HCT116 (cell line): ENCODE measurements at regions not wholly inside any gene's neighbourhood (a gene's known extent, or its start where the extent isn't known, plus 50 kb on each side); places are given as distances from the start of the nearest gene placed in this dataset.

Experiments used
- ATAC-seq: fragments of 200-7000 bp; cut with Tn5 transposase; 2 replicates; pipeline ENCODE4 v1.9.1; 2020; ENCODE audit warnings: mild to moderate bottlenecking, moderate library complexity
- BruUV-seq: library from RNA; stranded (reverse); fragments of 400-500 nt; replicated peaks from 2 replicates; lab custom pipeline; 2021; lab: Mats Ljungman, UMichigan
- CTCF ChIA-PET: fragments of 300-600 bp; sonication (Branson Sonifier 250); formaldehyde crosslinking; loops from one replicate; lab custom pipeline; 2021; ENCODE audit warnings: antibody characterized with exemption; lab: Charles Lee
- POLR2A ChIA-PET: fragments of 300-600, 350-600 bp; sonication (Branson Sonifier 250); formaldehyde crosslinking; loops from one replicate; lab custom pipeline; 2021; ENCODE audit warnings: antibody characterized with exemption; lab: Charles Lee
- RAD21 ChIA-PET, 2 experiments: fragments of 300-600 bp; sonication (Branson Sonifier 250); formaldehyde crosslinking; loops; one replicate each; lab custom pipeline; 2023; ENCODE audit warnings: low total read pairs in 2 of 2; ENCODE audit not compliant: uncharacterized antibody in 2 of 2, unreplicated experiment in 2 of 2, low non-redundant PET in 1 of 2; lab: Charles Lee
- DNase-seq: peaks from one replicate; pipeline ENCODE4 v3.0.0-alpha.2; 2010; ENCODE audit warnings: low read depth, low spot score
- H2AFZ ChIP-seq: fragments of 200-600 bp; shearing (Covaris generic), sonication (generic); 2 replicates; pipeline ENCODE4 v1.6.1; 2017; ENCODE audit warnings: low read depth, mixed run types, mixed read lengths, antibody characterized with exemption, low read length; ENCODE audit not compliant: poor library complexity, severe bottlenecking
- H3K27ac ChIP-seq: 2 replicates; pipeline ENCODE4 v1.5.1; 2012; ENCODE audit warnings: low read depth, low read length
- H3K27me3 ChIP-seq: fragments of 200-600 bp; sonication (generic); 2 replicates; pipeline ENCODE4 v1.6.1; 2016; ENCODE audit warnings: mixed run types, low read length, mixed read lengths; ENCODE audit not compliant: insufficient read depth
- H3K36me3 ChIP-seq, 2 experiments: fragments of 200-500 bp in 1 of 2; fragments of 200-600 bp in 1 of 2; sonication (Bioruptor generic) in 1 of 2; sonication (generic) in 1 of 2; 2 replicates each; pipeline versions ENCODE4 v1.5.1 to v1.6.1; 2014 to 2016; ENCODE audit warnings: low read length in 2 of 2, inconsistent platforms in 1 of 2, mixed read lengths in 1 of 2, mixed run types in 1 of 2; ENCODE audit not compliant: insufficient read depth in 2 of 2, control insufficient read depth in 1 of 2
- H3K4me1 ChIP-seq, 2 experiments: fragments of 200-600 bp in 1 of 2; sonication (generic) in 1 of 2; 2 replicates each; pipeline versions ENCODE4 v1.5.1 to v1.6.1; 2012 to 2017; ENCODE audit warnings: low read length in 2 of 2, inconsistent platforms in 1 of 2, mild to moderate bottlenecking in 1 of 2, mixed read lengths in 1 of 2, mixed run types in 1 of 2, moderate library complexity in 1 of 2; ENCODE audit not compliant: insufficient read depth in 2 of 2, control insufficient read depth in 1 of 2
- H3K4me2 ChIP-seq: fragments of 200-600 bp; sonication (generic); 2 replicates; pipeline ENCODE4 v1.6.1; 2017; ENCODE audit warnings: mixed run types, low read length, mixed read lengths
- H3K4me3 ChIP-seq, 2 experiments: fragments of 200-600 bp in 1 of 2; sonication (generic) in 1 of 2; replicated peaks in 1 of 2; 2 replicates each; pipeline ENCODE4 v1.5.1; 2011 to 2016; ENCODE audit warnings: low read length in 2 of 2, control low read depth in 1 of 2, low read depth in 1 of 2, mild to moderate bottlenecking in 1 of 2, mixed read lengths in 1 of 2, mixed run types in 1 of 2
- H3K79me2 ChIP-seq: fragments of 200-600 bp; sonication (generic); 2 replicates; pipeline ENCODE4 v1.6.1; 2017; ENCODE audit warnings: mild to moderate bottlenecking, mixed run types, low read length, moderate library complexity, mixed read lengths; ENCODE audit not compliant: insufficient read depth
- H3K9ac ChIP-seq: fragments of 200-600 bp; sonication (generic); 2 replicates; pipeline ENCODE4 v1.6.1; 2016; ENCODE audit warnings: low read length, mixed read lengths
- H3K9me2 ChIP-seq: fragments of 200-600 bp; sonication (generic), shearing (Covaris generic); 2 replicates; pipeline ENCODE4 v1.6.1; 2017; ENCODE audit warnings: mixed run types, mild to moderate bottlenecking, moderate library complexity; ENCODE audit not compliant: insufficient read depth
- H3K9me3 ChIP-seq, 2 experiments: fragments of 200-500 bp in 1 of 2; fragments of 200-600 bp in 1 of 2; sonication (Bioruptor generic) in 1 of 2; sonication (generic) in 1 of 2; 2 replicates each; pipeline ENCODE4 v1.6.1; 2014 to 2017; ENCODE audit warnings: low read length in 2 of 2, mixed read lengths in 2 of 2, inconsistent platforms in 1 of 2, low read depth in 1 of 2, mild to moderate bottlenecking in 1 of 2, mixed run types in 1 of 2, moderate library complexity in 1 of 2; ENCODE audit not compliant: control insufficient read depth in 1 of 2, insufficient read depth in 1 of 2
- H4K20me1 ChIP-seq: fragments of 200-600 bp; sonication (generic), shearing (Covaris generic); 2 replicates; pipeline ENCODE4 v1.6.1; 2017; ENCODE audit warnings: mixed run types, mild to moderate bottlenecking, moderate library complexity; ENCODE audit not compliant: insufficient read depth
- CBX3 ChIP-seq: IDR thresholded peaks from 2 replicates; pipeline ENCODE4 v1.6.1; 2012; ENCODE audit warnings: low read depth
- EGR1 ChIP-seq: IDR thresholded peaks from 2 replicates; pipeline ENCODE4 v1.6.1; 2012; ENCODE audit warnings: low read depth
- ELF1 ChIP-seq: IDR thresholded peaks from 2 replicates; pipeline ENCODE4 v1.6.1; 2012; ENCODE audit warnings: low read depth, borderline replicate concordance
- EZH2 ChIP-seq: fragments of 200-600 bp; sonication (generic); IDR thresholded peaks from 2 replicates; pipeline ENCODE4 v1.6.1; 2017; ENCODE audit warnings: antibody characterized with exemption, mixed run types
- EZH2phosphoT487 ChIP-seq: fragments of 200-600 bp; IDR thresholded peaks from 2 replicates; pipeline ENCODE4 v1.6.1; 2018; ENCODE audit warnings: antibody characterized with exemption, borderline replicate concordance
- FOSL1 ChIP-seq: IDR thresholded peaks from 2 replicates; pipeline ENCODE4 v1.6.1; 2012; ENCODE audit warnings: low read depth
- POLR2AphosphoS5 ChIP-seq: IDR thresholded peaks from 2 replicates; pipeline ENCODE4 v1.6.1; 2011; ENCODE audit warnings: mild to moderate bottlenecking, low read depth, low read length, moderate library complexity
- SP1 ChIP-seq: IDR thresholded peaks from 2 replicates; pipeline ENCODE4 v1.6.1; 2012; ENCODE audit warnings: low read depth
- SRF ChIP-seq: IDR thresholded peaks from 2 replicates; pipeline ENCODE4 v1.6.1; 2012; ENCODE audit warnings: low read depth
- YY1 ChIP-seq: IDR thresholded peaks from 2 replicates; pipeline ENCODE4 v1.6.1; 2011; ENCODE audit warnings: low read length, low read depth, moderate library complexity, mild to moderate bottlenecking; ENCODE audit not compliant: insufficient replicate concordance; ENCODE audit errors: extremely low read depth
- ZNF274 ChIP-seq: fragments of 200-500 bp; sonication (Bioruptor generic); IDR thresholded peaks from 2 replicates; pipeline ENCODE4 v1.6.1; 2014; ENCODE audit warnings: mild to moderate bottlenecking, low read depth, low read length, inconsistent platforms
- intact Hi-C: fragments of 100-400 bp; cut with micrococcal nuclease; formaldehyde crosslinking; loops from 2 replicates; pipeline ENCODE4 v1.10.0; 2022
- TF ChIP-seq, protein P1 (sequence below): IDR thresholded peaks from 2 replicates; pipeline ENCODE4 v1.6.1; 2011; ENCODE audit warnings: mild to moderate bottlenecking, low read length, moderate library complexity; ENCODE audit not compliant: insufficient replicate concordance; ENCODE audit errors: extremely low read depth
- TF ChIP-seq, protein P2 (sequence below): IDR thresholded peaks from 2 replicates; pipeline ENCODE4 v1.6.1; 2012
- TF ChIP-seq, protein P3 (sequence below), 3 experiments: fragments of 200-600 bp in 1 of 3; sonication (generic) in 1 of 3; IDR thresholded peaks in 2 of 3; conservative IDR thresholded peaks in 1 of 3; 2 replicates each; pipeline ENCODE4 v1.5.1; 2012 to 2017; ENCODE audit warnings: low read depth in 2 of 3, low read length in 2 of 3, antibody characterized with exemption in 1 of 3, borderline replicate concordance in 1 of 3, control low read depth in 1 of 3, mild to moderate bottlenecking in 1 of 3, mixed read lengths in 1 of 3, mixed run types in 1 of 3, moderate library complexity in 1 of 3; ENCODE audit not compliant: insufficient read depth in 1 of 3

GRCh38 chr2:44052584-44052983 lies 56.8 kb upstream of the LRPPRC start:
- H4K20me1 ChIP-seq, result no peaks in the 10 kb centered on the region
- H3K9me2 ChIP-seq, result no peaks in the 10 kb centered on the region
- H3K9me3 ChIP-seq, result no peaks in the 10 kb centered on the region
- ATAC-seq (no peak), DNase-seq (no peak)
- no peaks in the 10 kb centered on the region for H3K27me3 ChIP-seq
- RAD21 ChIA-PET, result no interaction called here
- H3K27ac ChIP-seq, result no peak overlapping the region
- TF ChIP-seq CBX3 (no peak), ZNF274 (no peak), SP1 (no peak), EZH2phosphoT487 (no peak)
- TF ChIP-seq, protein P1, sequence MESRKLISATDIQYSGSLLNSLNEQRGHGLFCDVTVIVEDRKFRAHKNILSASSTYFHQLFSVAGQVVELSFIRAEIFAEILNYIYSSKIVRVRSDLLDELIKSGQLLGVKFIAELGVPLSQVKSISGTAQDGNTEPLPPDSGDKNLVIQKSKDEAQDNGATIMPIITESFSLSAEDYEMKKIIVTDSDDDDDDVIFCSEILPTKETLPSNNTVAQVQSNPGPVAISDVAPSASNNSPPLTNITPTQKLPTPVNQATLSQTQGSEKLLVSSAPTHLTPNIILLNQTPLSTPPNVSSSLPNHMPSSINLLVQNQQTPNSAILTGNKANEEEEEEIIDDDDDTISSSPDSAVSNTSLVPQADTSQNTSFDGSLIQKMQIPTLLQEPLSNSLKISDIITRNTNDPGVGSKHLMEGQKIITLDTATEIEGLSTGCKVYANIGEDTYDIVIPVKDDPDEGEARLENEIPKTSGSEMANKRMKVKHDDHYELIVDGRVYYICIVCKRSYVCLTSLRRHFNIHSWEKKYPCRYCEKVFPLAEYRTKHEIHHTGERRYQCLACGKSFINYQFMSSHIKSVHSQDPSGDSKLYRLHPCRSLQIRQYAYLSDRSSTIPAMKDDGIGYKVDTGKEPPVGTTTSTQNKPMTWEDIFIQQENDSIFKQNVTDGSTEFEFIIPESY, result no peak
- TF ChIP-seq, protein P2, sequence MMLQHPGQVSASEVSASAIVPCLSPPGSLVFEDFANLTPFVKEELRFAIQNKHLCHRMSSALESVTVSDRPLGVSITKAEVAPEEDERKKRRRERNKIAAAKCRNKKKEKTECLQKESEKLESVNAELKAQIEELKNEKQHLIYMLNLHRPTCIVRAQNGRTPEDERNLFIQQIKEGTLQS, result no peak
- no peak overlapping the region for H3K4me3 ChIP-seq
- POLR2A ChIA-PET, result no interaction called here
- H3K79me2 ChIP-seq, result no peaks in the 10 kb centered on the region
- no peaks in the 10 kb centered on the region for H3K4me1 ChIP-seq
- no TSS peak for BruUV-seq
- CTCF ChIA-PET, result interaction anchor here (3.3 kb wide), 1 partner anchor 8 kb away, joined by 14 read pairs; no protein-coding TSS in a partner anchor
- intact Hi-C loops, result no loop called here
- no peak overlapping the region for H3K9ac ChIP-seq
- H2AFZ ChIP-seq, result no peak overlapping the region
- H3K36me3 ChIP-seq, result no peaks in the 10 kb centered on the region
- H3K4me2 ChIP-seq, result no peak overlapping the region

- TF ChIP-seq SP1 (no peak), ZNF274 (no peak), FOSL1 (no peak), EZH2 (no peak), SRF (no peak), EGR1 (no peak), POLR2AphosphoS5 (no peak), YY1 (no peak), ELF1 (no peak)
- TF ChIP-seq, protein P3, sequence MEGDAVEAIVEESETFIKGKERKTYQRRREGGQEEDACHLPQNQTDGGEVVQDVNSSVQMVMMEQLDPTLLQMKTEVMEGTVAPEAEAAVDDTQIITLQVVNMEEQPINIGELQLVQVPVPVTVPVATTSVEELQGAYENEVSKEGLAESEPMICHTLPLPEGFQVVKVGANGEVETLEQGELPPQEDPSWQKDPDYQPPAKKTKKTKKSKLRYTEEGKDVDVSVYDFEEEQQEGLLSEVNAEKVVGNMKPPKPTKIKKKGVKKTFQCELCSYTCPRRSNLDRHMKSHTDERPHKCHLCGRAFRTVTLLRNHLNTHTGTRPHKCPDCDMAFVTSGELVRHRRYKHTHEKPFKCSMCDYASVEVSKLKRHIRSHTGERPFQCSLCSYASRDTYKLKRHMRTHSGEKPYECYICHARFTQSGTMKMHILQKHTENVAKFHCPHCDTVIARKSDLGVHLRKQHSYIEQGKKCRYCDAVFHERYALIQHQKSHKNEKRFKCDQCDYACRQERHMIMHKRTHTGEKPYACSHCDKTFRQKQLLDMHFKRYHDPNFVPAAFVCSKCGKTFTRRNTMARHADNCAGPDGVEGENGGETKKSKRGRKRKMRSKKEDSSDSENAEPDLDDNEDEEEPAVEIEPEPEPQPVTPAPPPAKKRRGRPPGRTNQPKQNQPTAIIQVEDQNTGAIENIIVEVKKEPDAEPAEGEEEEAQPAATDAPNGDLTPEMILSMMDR (IDR thresholded peaks at IDR 0.05 in 2 of 3, conservative IDR thresholded peaks at IDR 0.05 in 1 of 3; ENCODE audit: borderline replicate concordance in 1 of 3, insufficient read depth in 1 of 3, low read depth in 2 of 3, low read length in 2 of 3), result no peak
- CTCF ChIA-PET, result interaction anchor here (3.3 kb wide), 1 partner anchor 9 kb away, joined by 14 read pairs; no protein-coding TSS in a partner anchor
Observed at GRCh38 chr2:44053052-44053451, 57.3 kb upstream of the LRPPRC start.

More at GRCh38 chr2:44053052-44053451, 57.3 kb upstream of the LRPPRC start:
- ATAC-seq (no peak), DNase-seq (no peak)
- no peak overlapping the region for H2AFZ ChIP-seq
- H4K20me1 ChIP-seq, result no peaks in the 10 kb centered on the region
- intact Hi-C loops, result no loop called here
- ChIA-PET RAD21 (no interaction called here), POLR2A (no interaction called here)
- H3K4me1 ChIP-seq, result no peaks in the 10 kb centered on the region
- H3K27me3 ChIP-seq, result no peaks in the 10 kb centered on the region
- H3K4me2 ChIP-seq, result no peak overlapping the region
- no peaks in the 10 kb centered on the region for H3K36me3 ChIP-seq
- H3K4me3 ChIP-seq, result no peak overlapping the region
- no peaks in the 10 kb centered on the region for H3K79me2 ChIP-seq
- no peak overlapping the region for H3K27ac ChIP-seq
- H3K9me3 ChIP-seq, result no peaks in the 10 kb centered on the region
- no peak overlapping the region for H3K9ac ChIP-seq
- no TSS peak for BruUV-seq
- H3K9me2 ChIP-seq, result no peaks in the 10 kb centered on the region
